ENCODE measurements at regions not wholly inside any gene's neighbourhood (a gene's known extent, or its start where the extent isn't known, plus 50 kb on each side); places are given as distances from the start of the nearest gene placed in this dataset.
"Not testable (repeated sequence)": the region's sequence is repeated elsewhere in the genome, so short reads cannot be mapped to it uniquely, and the experiment has no call there.

DNA sequence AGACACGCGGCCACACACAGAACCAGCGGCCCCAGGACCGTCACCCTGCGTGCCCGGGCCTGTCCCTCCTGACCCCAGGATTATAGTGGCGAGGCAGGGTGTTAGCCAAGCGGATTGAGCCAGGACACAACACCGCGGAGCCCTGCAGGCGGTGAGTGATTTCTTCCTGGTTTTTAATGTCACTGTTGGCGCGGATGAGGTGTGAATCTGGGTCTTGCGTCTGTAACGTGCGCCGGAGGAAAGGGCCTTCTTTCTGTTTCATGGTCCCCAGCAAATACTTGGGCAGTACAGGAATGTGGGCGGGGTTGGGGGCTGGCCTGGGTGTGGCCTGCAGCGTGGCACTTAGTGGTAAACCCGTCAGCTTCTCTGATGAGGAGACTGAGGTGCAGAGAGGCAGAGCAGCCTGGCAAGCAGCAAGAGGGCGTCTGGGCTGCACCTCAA is 154.9 kb downstream of the NPIPB11 start:
- H3K4me3 ChIP-seq; DNase-seq (ENCODE audit: extremely low read depth in 1 of 4, low spot score in 3 of 4); H3K9ac ChIP-seq (ENCODE audit: insufficient read depth in 1 of 2, low read depth in 2 of 2, low read length in 2 of 2); H3K4me2 ChIP-seq (ENCODE audit: insufficient read depth, low read length); H3K79me2 ChIP-seq (ENCODE audit: control insufficient read depth, insufficient read depth, low read length); H3K36me3 ChIP-seq (ENCODE audit: control insufficient read depth, insufficient read depth, low read length); intact Hi-C loops (cut with micrococcal nuclease); FAIRE-seq; H3K9me3 ChIP-seq (replicated peaks; ENCODE audit: control insufficient read depth, insufficient read depth, low read depth, low read length); POLR2A ChIA-PET; in situ Hi-C loops (cut with MboI); H3K9me1 ChIP-seq (ENCODE audit: control insufficient read depth, insufficient read depth, low read length); H4K20me1 ChIP-seq (replicated peaks; ENCODE audit: control insufficient read depth, insufficient read depth, low read length); CTCF ChIA-PET (ENCODE audit: low intra/inter-chr PET ratio); H3K27ac ChIP-seq (ENCODE audit: extremely low read depth, low read depth, low read length); H2AFZ ChIP-seq (ENCODE audit: low read depth, low read length); ATAC-seq; BruUV-seq (replicated peaks): not testable (repeated sequence)
- peaks cover 2 to 21% of the 10 kb centered on the region in 2 experiments; a peak in 4 of 5 replicates for H3K27me3 ChIP-seq (ENCODE audit: control insufficient read depth in 2 of 2, insufficient read depth in 2 of 2, low read length in 2 of 2)
- TF ChIP-seq, protein P1, sequence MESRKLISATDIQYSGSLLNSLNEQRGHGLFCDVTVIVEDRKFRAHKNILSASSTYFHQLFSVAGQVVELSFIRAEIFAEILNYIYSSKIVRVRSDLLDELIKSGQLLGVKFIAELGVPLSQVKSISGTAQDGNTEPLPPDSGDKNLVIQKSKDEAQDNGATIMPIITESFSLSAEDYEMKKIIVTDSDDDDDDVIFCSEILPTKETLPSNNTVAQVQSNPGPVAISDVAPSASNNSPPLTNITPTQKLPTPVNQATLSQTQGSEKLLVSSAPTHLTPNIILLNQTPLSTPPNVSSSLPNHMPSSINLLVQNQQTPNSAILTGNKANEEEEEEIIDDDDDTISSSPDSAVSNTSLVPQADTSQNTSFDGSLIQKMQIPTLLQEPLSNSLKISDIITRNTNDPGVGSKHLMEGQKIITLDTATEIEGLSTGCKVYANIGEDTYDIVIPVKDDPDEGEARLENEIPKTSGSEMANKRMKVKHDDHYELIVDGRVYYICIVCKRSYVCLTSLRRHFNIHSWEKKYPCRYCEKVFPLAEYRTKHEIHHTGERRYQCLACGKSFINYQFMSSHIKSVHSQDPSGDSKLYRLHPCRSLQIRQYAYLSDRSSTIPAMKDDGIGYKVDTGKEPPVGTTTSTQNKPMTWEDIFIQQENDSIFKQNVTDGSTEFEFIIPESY (CRISPR knock-in tag; IDR thresholded peaks at IDR 0.05): 0 out of 2 replicates have a peak, but pooled peaks have one; percentile 10
- WGBS (ENCODE audit: insufficient coverage, low coverage, missing lambda C conversion rate): 43% methylated on average over 13 of the region's 21 CpGs
- H3K4me1 ChIP-seq (replicated peaks in 1 of 2; ENCODE audit: control insufficient read depth in 2 of 2, insufficient read depth in 2 of 2, low read length in 2 of 2): peaks cover 0 to 20% of the 10 kb centered on the region in 2 experiments; a peak in 2 of 5 replicates

DNA sequence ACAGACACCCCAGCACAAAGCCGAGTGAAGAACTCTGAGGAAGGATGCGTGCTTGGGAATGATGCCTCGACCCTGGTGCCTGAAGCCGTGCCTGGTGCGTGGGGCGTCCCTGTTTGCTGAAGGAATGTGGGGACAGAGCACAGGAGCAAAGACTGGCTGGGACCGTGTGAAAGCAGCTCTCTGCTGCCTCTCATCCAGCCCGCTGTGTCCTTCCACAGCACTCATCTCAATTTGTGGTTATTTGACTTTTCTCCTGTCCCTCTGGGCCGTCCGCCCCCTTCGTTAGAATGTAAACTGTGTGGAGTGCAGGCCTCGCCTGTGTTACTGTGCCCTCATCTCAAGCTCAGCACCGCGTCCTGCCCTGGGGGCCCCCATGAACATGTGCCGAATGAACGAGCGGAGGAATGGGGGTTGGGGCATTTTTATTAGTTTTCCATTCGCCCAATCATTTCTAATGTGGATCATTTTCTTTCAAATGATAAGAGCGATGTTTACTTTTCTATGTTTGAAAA is 155.5 kb downstream of the NPIPB11 start:
- FAIRE-seq; H3K9ac ChIP-seq (ENCODE audit: insufficient read depth in 1 of 2, low read depth in 2 of 2, low read length in 2 of 2): not testable (repeated sequence)

DNA sequence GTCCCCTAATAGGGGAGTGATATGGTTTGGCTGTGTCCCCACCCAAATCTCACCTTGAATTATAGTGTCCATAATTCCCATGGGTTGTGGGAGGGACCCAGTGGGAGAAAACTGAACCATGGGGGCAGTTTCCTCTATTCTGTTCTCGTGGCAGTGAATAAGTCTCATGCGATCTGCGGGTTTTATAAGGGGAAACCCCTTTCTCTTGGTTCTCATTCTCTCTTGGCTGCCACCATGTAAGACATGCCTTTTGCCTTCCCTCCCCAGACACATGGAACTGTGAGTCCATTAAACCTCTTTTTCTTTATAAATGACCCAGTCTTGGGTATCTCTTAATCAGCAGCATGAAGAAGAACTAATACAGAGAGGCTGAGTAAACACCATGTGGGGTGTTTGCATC is 156.0 kb downstream of the NPIPB11 start:
- H3K9ac ChIP-seq (ENCODE audit: insufficient read depth in 1 of 2, low read depth in 2 of 2, low read length in 2 of 2); in situ Hi-C loops (cut with MboI); POLR2A ChIA-PET; H3K4me2 ChIP-seq (ENCODE audit: insufficient read depth, low read length); H4K20me1 ChIP-seq (replicated peaks; ENCODE audit: control insufficient read depth, insufficient read depth, low read length); BruUV-seq (replicated peaks); intact Hi-C loops (cut with micrococcal nuclease); H3K9me1 ChIP-seq (ENCODE audit: control insufficient read depth, insufficient read depth, low read length); FAIRE-seq; ATAC-seq; H3K27ac ChIP-seq (ENCODE audit: extremely low read depth, low read depth, low read length); CTCF ChIA-PET (ENCODE audit: low intra/inter-chr PET ratio); H2AFZ ChIP-seq (ENCODE audit: low read depth, low read length); H3K79me2 ChIP-seq (ENCODE audit: control insufficient read depth, insufficient read depth, low read length); H3K9me3 ChIP-seq (replicated peaks; ENCODE audit: control insufficient read depth, insufficient read depth, low read depth, low read length); DNase-seq (ENCODE audit: extremely low read depth in 1 of 4, low spot score in 3 of 4); H3K36me3 ChIP-seq (ENCODE audit: control insufficient read depth, insufficient read depth, low read length); H3K4me3 ChIP-seq: not testable (repeated sequence)
- peaks cover 0 to 16% of the 10 kb centered on the region in 2 experiments; a peak in 2 of 5 replicates for H3K4me1 ChIP-seq (replicated peaks in 1 of 2; ENCODE audit: control insufficient read depth in 2 of 2, insufficient read depth in 2 of 2, low read length in 2 of 2)
- H3K27me3 ChIP-seq (ENCODE audit: control insufficient read depth in 2 of 2, insufficient read depth in 2 of 2, low read length in 2 of 2): peaks cover 2 to 21% of the 10 kb centered on the region in 2 experiments; a peak in 3 of 5 replicates
- WGBS (ENCODE audit: insufficient coverage, low coverage, missing lambda C conversion rate): 40% methylated on average over 3 of the region's 3 CpGs

More for the DNA sequence above, 155.5 kb downstream of the NPIPB11 start:
- H3K27ac ChIP-seq (ENCODE audit: extremely low read depth, low read depth, low read length); BruUV-seq (replicated peaks); H2AFZ ChIP-seq (ENCODE audit: low read depth, low read length); DNase-seq (ENCODE audit: extremely low read depth in 1 of 4, low spot score in 3 of 4); intact Hi-C loops (cut with micrococcal nuclease); POLR2A ChIA-PET; CTCF ChIA-PET (ENCODE audit: low intra/inter-chr PET ratio); in situ Hi-C loops (cut with MboI); H3K9me3 ChIP-seq (replicated peaks; ENCODE audit: control insufficient read depth, insufficient read depth, low read depth, low read length); H3K36me3 ChIP-seq (ENCODE audit: control insufficient read depth, insufficient read depth, low read length); H3K79me2 ChIP-seq (ENCODE audit: control insufficient read depth, insufficient read depth, low read length); H4K20me1 ChIP-seq (replicated peaks; ENCODE audit: control insufficient read depth, insufficient read depth, low read length); H3K4me3 ChIP-seq; H3K4me2 ChIP-seq (ENCODE audit: insufficient read depth, low read length); H3K9me1 ChIP-seq (ENCODE audit: control insufficient read depth, insufficient read depth, low read length): not testable (repeated sequence)
- Histone ChIP-seq H3K27me3 (ENCODE audit: control insufficient read depth in 2 of 2, insufficient read depth in 2 of 2, low read length in 2 of 2) (peaks cover 2 to 21% of the 10 kb centered on the region in 2 experiments; a peak in 3 of 5 replicates), H3K4me1 (replicated peaks in 1 of 2; ENCODE audit: control insufficient read depth in 2 of 2, insufficient read depth in 2 of 2, low read length in 2 of 2) (peaks cover 0 to 19% of the 10 kb centered on the region in 2 experiments; a peak in 2 of 5 replicates)
- ATAC-seq: 0 out of 3 replicates have a peak, but pooled peaks have one; percentile 28
- 38% methylated on average over 13 of the region's 19 CpGs for WGBS (ENCODE audit: insufficient coverage, low coverage, missing lambda C conversion rate)

All from K562 (cell line).